ENCODE measurements at regions not wholly inside any gene's neighbourhood (a gene's known extent, or its start where the extent isn't known, plus 50 kb on each side); places are given as distances from the start of the nearest gene placed in this dataset.

GRCh38 chr12:87804386-87804785 lies 224.8 kb downstream of the C12orf50 start:
- Histone ChIP-seq H2AFZ (replicated peaks) (no peak overlapping the region), H3K4me2 (no peak overlapping the region), H3K4me3 (no peak overlapping the region), H4K20me1 (ENCODE audit: low read depth) (no peaks in the 10 kb centered on the region), H3F3A (ENCODE audit: low read depth) (no peaks in the 10 kb centered on the region), H3K27ac (no peak overlapping the region), H3K36me3 (no peaks in the 10 kb centered on the region), H3K79me2 (ENCODE audit: low read depth) (no peaks in the 10 kb centered on the region), H3K4me1 (peaks cover 6% of the 10 kb centered on the region), H3K9ac (no peak overlapping the region), H3K27me3 (no peaks in the 10 kb centered on the region), H3K9me3 (ENCODE audit: low read depth) (no peaks in the 10 kb centered on the region)
- Mint-ChIP-seq H3K36me3 (no peaks in the 10 kb centered on the region), H3K4me1 (peaks cover 15% of the 10 kb centered on the region), H3K27me3 (ENCODE audit: insufficient read depth, low read depth) (peaks cover 2% of the 10 kb centered on the region), H3K9me3 (no peaks in the 10 kb centered on the region), H3K27ac (no peak overlapping the region), H3K4me3 (no peak overlapping the region)
- DNase-seq (ENCODE audit: low spot score): no peak
- TF ChIP-seq CTCF (IDR thresholded peaks at IDR 0.05): no peak

GRCh38 chr12:87802721-87803011 lies 226.5 kb downstream of the C12orf50 start:
- no peak overlapping the region for H3K4me2 ChIP-seq
- H3K36me3 Mint-ChIP-seq: no peaks in the 10 kb centered on the region

GRCh38 chr12:87801860-87802720 lies 227.1 kb downstream of the C12orf50 start:
- no peak for TF ChIP-seq EZH2phosphoT487 (IDR thresholded peaks at IDR 0.05)
- no peak for TF ChIP-seq EZH2 (IDR thresholded peaks at IDR 0.05)
- no peak for TF ChIP-seq CTCF (IDR thresholded peaks at IDR 0.05)
- Histone ChIP-seq H3K36me3 (no peaks in the 10 kb centered on the region), H2AFZ (replicated peaks) (no peak overlapping the region), H3K9me3 (ENCODE audit: low read depth) (no peaks in the 10 kb centered on the region), H3K4me1 (peaks cover 6% of the 10 kb centered on the region), H3K4me2 (no peak overlapping the region), H3K27me3 (no peaks in the 10 kb centered on the region), H3K9ac (no peak overlapping the region), H3K4me3 (no peak overlapping the region), H3K27ac (no peak overlapping the region), H4K20me1 (ENCODE audit: low read depth) (no peaks in the 10 kb centered on the region), H3K79me2 (ENCODE audit: low read depth) (no peaks in the 10 kb centered on the region), H3F3A (ENCODE audit: low read depth) (no peaks in the 10 kb centered on the region)
- Mint-ChIP-seq H3K4me3 (no peak overlapping the region), H3K36me3 (no peaks in the 10 kb centered on the region), H3K4me1 (peaks cover 11% of the 10 kb centered on the region), H3K27me3 (ENCODE audit: insufficient read depth, low read depth) (no peaks in the 10 kb centered on the region), H3K27ac (no peak overlapping the region), H3K9me3 (no peaks in the 10 kb centered on the region)
- no peak for DNase-seq (ENCODE audit: low spot score)

More at GRCh38 chr12:87802721-87803011, 226.5 kb downstream of the C12orf50 start:
- Mint-ChIP-seq H3K27ac (no peak overlapping the region), H3K27me3 (ENCODE audit: insufficient read depth, low read depth) (no peaks in the 10 kb centered on the region), H3K9me3 (no peaks in the 10 kb centered on the region), H3K4me1 (peaks cover 15% of the 10 kb centered on the region), H3K4me3 (no peak overlapping the region)
- no peak for DNase-seq (ENCODE audit: low spot score)
- no peaks in the 10 kb centered on the region for H3F3A ChIP-seq (ENCODE audit: low read depth)
- no peak overlapping the region for H3K9ac ChIP-seq
- no peak for TF ChIP-seq CTCF (IDR thresholded peaks at IDR 0.05)
- no peak for TF ChIP-seq EZH2phosphoT487 (IDR thresholded peaks at IDR 0.05)
- TF ChIP-seq EZH2 (IDR thresholded peaks at IDR 0.05): no peak
- peaks cover 6% of the 10 kb centered on the region for H3K4me1 ChIP-seq
- H3K36me3 ChIP-seq: no peaks in the 10 kb centered on the region
- H3K9me3 ChIP-seq (ENCODE audit: low read depth): no peaks in the 10 kb centered on the region
- H3K27ac ChIP-seq: no peak overlapping the region
- H3K4me3 ChIP-seq: no peak overlapping the region
- no peaks in the 10 kb centered on the region for H4K20me1 ChIP-seq (ENCODE audit: low read depth)
- no peak overlapping the region for H2AFZ ChIP-seq (replicated peaks)
- H3K27me3 ChIP-seq: no peaks in the 10 kb centered on the region
- no peaks in the 10 kb centered on the region for H3K79me2 ChIP-seq (ENCODE audit: low read depth)
